H54 (cell line): ENCODE measurements at regions not wholly inside any gene's neighbourhood (a gene's known extent, or its start where the extent isn't known, plus 50 kb on each side); places are given as distances from the start of the nearest gene placed in this dataset.
"Not testable (repeated sequence)": the region's sequence is repeated elsewhere in the genome, so short reads cannot be mapped to it uniquely, and the experiment has no call there.

Experiments
- DNase-seq: peaks from one replicate; pipeline ENCODE4 v3.0.0; 2011; ENCODE audit warnings: low spot score, mixed read lengths; ENCODE audit not compliant: insufficient read length
- FAIRE-seq: peaks from 3 replicates; lab custom pipeline; 2011; peaks lifted over from hg19 to GRCh38; lab: Jason Lieb, UNC
- POLR2A ChIP-seq: IDR thresholded peaks from 2 replicates; pipeline ENCODE4 v1.6.1; 2011; ENCODE audit warnings: low read depth, mild to moderate bottlenecking, low read length

- no peak for TF ChIP-seq POLR2A
- DNase-seq, result no peak
- FAIRE-seq, result no peak
These were observed 138.9 kb downstream of the NOC3L start for GRCh38 chr10:94223702-94224370.

DNA sequence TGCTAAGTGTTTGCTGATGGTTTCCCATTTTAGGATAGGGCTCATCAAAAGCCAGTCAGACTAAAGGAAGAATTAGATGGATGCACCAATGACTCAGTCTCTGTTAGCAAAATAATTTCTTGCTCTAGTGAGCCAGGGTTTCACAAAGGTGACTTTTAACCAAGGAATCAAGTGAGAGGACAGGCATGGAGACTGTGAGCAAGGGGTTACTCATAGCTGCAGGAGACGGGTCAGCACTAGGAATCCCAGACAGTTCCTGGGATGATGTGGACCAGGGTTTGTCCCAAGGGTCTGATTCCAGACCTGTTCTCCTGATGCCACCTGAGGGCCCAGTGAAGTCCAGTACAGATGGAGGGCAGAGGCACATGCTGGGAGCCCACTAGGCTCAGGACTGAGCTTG lies 138.1 kb downstream of the NOC3L start:
- FAIRE-seq, result peak; percentile 93
- DNase-seq, result peak; percentile 72
- TF ChIP-seq POLR2A, result no peak

DNA sequence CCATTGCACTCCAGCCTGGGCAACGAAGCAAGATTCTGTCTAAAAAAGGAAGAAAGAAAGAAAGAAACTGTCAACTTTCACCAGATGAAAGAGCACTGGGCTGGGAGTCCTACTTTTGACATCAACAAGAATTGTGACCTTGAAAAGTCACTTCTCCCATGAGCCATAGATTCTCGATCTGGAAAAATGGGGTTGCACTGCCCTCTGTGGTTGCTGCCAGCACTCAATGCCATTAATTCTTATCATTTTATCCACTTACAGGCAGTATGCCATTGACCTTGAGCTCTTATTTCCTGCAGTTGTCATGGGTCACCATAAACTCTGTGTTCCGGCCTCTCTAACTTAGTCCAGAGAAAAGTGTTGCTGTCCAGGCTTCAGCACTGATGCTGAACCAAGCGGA lies 137.2 kb downstream of the NOC3L start:
- DNase-seq (no peak), FAIRE-seq (no peak)
- TF ChIP-seq POLR2A, result no peak

DNA sequence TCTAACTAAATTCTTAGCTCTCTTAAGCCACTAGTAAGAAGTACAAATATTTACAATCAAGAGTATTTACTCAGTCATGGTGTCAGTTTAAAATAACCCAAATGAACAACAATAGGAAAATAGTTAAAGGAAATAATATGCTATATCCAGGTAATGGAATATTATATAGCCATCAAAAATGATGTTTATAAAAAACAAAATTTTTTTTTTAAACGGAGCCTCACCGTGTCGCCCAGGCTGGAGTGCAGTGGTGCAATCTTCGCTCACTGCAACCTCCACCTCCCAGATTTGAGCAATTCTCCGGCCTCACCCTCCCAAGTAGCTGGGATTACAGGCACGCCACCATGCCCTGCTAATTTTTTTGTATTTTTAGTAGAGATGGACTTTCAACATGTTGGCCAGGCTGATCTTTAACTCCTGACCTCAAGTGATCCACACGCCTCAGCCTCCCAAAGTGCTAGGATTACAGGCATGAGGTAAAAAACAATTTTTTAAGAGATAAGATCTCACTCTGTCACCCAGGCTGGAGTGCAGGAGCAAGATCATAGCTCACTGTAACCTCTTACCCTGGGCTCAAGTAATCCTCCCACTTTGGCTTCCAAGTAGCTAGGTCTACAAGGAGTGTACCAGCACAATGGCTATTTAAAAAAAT lies 132.5 kb downstream of the NOC3L start:
- DNase-seq (no peak), FAIRE-seq (no peak)
- TF ChIP-seq POLR2A, result no peak

DNA sequence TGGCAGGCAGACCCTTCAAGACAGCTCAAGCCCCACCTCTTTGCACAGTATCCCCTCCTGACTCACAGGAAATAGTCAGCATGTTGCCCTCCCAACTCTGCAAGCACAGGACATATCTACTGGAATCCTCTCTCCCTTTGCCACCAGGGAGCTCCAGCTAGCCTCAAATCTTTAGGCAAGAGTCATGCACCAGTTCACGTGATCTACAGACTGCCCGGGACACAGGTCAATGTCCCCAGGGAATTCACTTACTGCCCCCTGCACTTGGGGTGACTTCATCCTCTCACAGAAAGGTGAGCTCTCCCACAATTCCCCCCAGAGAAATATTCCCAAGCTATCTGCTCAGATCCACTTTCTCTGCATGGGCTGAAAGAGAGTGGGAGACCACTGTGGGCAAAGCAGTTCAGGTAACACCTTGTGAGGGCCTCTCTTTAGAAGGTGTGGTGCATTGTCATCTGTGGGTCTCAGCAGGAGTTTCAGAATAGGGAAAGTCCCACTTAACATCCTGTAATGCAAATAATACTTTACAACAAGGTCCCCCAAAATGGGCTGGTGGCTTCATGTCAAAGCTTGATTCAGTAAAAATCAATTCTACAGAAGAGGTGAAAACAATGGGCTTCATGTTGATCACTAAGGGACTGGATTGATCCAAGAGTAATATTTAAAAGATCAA lies 129.9 kb downstream of the NOC3L start:
- TF ChIP-seq POLR2A, result no peak
- FAIRE-seq, result peak; percentile 43

GRCh38 chr10:94235461-94235860 lies 127.3 kb downstream of the NOC3L start:
- TF ChIP-seq POLR2A, result no peak
- FAIRE-seq, result no peak
- no peak for DNase-seq

More for the DNA sequence above, 129.9 kb downstream of the NOC3L start:
- no peak for DNase-seq

GRCh38 chr10:94238006-94238617 lies 124.6 kb downstream of the NOC3L start:
- TF ChIP-seq POLR2A, result no peak
- DNase-seq (no peak), FAIRE-seq (no peak)

DNA sequence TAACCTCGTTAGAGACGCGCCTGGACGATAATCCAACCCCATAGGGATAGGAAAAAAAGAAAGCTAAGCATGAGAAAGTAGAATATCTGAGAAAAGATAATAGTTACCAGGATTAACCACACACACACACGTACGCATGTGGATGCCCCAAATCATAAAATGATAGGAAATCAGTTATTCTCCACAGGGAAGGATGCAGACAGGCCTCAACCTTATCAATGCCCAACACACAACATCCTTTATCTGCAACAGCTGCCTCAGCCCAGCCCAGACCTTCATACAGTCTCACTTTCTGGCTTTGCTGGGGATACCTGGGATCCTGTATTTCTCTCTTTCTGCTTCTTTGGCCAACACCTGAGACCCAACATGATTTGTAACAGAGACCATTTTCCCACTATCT lies 123.0 kb downstream of the NOC3L start:
- FAIRE-seq (no peak), DNase-seq (no peak)
- TF ChIP-seq POLR2A, result no peak

DNA sequence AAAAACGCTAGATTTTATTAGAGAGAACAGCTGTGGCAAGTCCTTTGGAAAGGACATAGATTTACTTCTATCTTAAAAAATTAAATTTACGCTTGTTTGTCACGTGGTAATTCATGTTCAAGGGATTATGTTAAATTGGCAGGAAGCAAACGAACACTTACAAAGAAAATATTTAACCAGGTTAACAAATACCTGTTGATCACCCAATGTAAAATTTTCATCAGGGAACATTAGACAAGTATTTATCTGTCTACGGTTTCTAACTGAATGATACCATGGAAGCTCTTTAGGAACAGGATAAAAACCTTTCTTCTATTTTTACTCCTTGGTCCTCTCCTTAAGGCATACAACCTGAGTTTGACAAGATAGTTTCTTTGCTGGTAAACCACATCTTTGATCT lies 122.2 kb downstream of the NOC3L start:
- FAIRE-seq (no peak), DNase-seq (no peak)
- TF ChIP-seq POLR2A, result no peak

- TF ChIP-seq POLR2A, result no peak
- FAIRE-seq (no peak), DNase-seq (no peak)
These were observed 121.8 kb downstream of the NOC3L start for GRCh38 chr10:94240901-94241300.

DNA sequence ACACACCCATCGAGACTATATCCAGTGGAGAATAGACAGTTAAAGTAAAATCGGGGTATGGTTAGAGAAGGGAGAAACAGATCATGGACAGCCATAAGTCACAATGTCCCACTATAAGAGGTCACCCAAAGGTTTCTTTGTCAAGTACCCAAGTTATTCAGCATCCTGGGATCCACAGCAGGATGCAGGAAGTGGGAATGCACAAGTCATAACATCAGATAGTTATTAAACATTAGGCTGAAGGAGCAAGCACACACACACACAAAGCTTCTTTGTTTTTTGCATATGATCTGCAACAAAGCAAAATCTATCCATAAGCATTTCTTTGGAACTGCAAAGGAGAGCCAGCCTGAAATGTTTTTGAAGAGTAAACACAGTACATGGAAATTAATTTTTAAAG lies 111.6 kb downstream of the NOC3L start:
- DNase-seq (no peak), FAIRE-seq (peak; percentile 69)
- TF ChIP-seq POLR2A, result no peak

- no peak for FAIRE-seq
- TF ChIP-seq POLR2A, result no peak
- no peak for DNase-seq
These were observed 111.2 kb downstream of the NOC3L start for GRCh38 chr10:94251568-94251967.

DNA sequence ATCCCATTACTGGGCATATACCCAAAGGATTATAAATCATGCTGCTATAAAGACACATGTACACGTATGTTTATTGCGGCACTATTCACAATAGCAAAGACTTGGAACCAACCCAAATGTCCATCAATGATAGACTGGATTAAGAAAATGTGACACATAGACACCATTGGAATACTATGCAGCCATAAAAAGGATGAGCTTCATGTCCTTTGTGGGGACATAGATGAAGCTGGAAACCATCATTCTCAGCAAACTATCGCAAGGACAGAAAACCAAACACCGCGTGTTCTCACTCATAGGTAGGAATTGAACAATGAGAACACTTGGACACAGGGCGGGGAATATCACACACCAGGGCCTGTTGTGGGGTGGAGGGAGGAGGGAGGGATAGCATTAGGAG lies 105.3 kb downstream of the NOC3L start:
- not testable (repeated sequence) for FAIRE-seq, DNase-seq

DNA sequence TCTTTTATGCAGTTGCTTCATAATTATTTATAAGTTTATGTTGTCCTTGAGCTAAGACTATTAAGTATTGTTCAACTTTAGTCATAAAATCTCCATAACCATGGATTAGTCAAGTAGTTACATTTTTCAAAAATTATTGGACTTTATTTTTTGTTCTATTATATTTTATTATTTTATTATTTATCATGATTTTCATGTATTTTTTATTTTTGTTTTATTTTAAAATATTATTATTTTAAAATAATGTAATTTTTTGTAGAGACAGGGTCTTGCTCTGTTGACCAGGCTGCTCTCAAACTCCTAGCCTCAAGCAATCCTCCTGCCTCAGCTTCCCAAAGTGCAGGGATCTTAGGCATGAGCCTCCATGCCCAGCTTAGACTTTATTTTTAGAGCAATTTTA lies 102.3 kb downstream of the NOC3L start:
- TF ChIP-seq POLR2A, result no peak
- FAIRE-seq (no peak), DNase-seq (no peak)
